Adrenal gland (tissue), 9 donors: ENCODE measurements at regions not wholly inside any gene's neighbourhood (a gene's known extent, or its start where the extent isn't known, plus 50 kb on each side); places are given as distances from the start of the nearest gene placed in this dataset.
"Not testable (repeated sequence)": the region's sequence is repeated elsewhere in the genome, so short reads cannot be mapped to it uniquely, and the experiment has no call there.

Experiments
- DNase-seq, 7 donors: peaks; one replicate each; pipeline ENCODE4 v3.0.0-alpha.2; 2019 to 2020
- H3K27ac ChIP-seq, 5 donors: fragments of 200-600 bp; sonication (generic) in 4 of 5; 1 replicate in 3 of 5; 2 replicates in 2 of 5; pipeline versions ENCODE4 v1.5.1 to v1.8.0; 2016 to 2020; ENCODE audit warnings: mild to moderate bottlenecking in 1 of 5
- H3K27me3 ChIP-seq: fragments of 200-600 bp; 2 replicates; pipeline ENCODE4 v1.8.0; 2021
- H3K36me3 ChIP-seq, 2 donors: fragments of 200-600 bp; replicated peaks in 1 of 2; 1 replicate in 1 of 2; 2 replicates in 1 of 2; pipeline versions ENCODE4 v1.5.1 to v1.8.0; 2018 to 2022
- H3K4me1 ChIP-seq, 2 donors: fragments of 200-600 bp; replicated peaks in 1 of 2; 1 replicate in 1 of 2; 2 replicates in 1 of 2; pipeline versions ENCODE4 v1.5.1 to v1.8.0; 2018 to 2021
- H3K4me3 ChIP-seq, 4 donors: fragments of 200-600 bp; sonication (generic) in 3 of 4; one replicate each; pipeline ENCODE4 v1.5.1; 2016 to 2018
- H3K9me3 ChIP-seq, 3 donors: fragments of 200-600 bp; sonication (generic) in 1 of 3; replicated peaks in 1 of 3; 1 replicate in 2 of 3; 2 replicates in 1 of 3; pipeline versions ENCODE4 v1.5.1 to v1.8.0; 2016 to 2021
- POLR2A ChIP-seq, 2 donors: fragments of 450-650 bp; IDR thresholded peaks; one replicate each; pipeline ENCODE4 v1.6.1; 2017; ENCODE audit warnings: antibody characterized with exemption in 2 of 2, mild to moderate bottlenecking in 2 of 2, moderate library complexity in 1 of 2
- WGBS, 4 donors: extraction: QIAGEN DNeasy Blood & Tissue Kit in 2 of 4; methylation state at CpG; one replicate each; pipeline versions ENCODE4 v1.1.5 to v1.1.7; 2013 to 2017; 5-methylcytosine and 5-hydroxymethylcytosine counted together
- intact Hi-C, 2 donors: fragments of 100-400 bp; cut with DNase I; formaldehyde crosslinking; loops; one replicate each; pipeline versions ENCODE4 v1.14.1 to v1.15.0; 2022 to 2023
- TF ChIP-seq, protein P1 (sequence below), 6 experiments: fragments of 450-650 bp in 4 of 6; fragments of 200-600 bp in 2 of 6; sonication (generic) in 1 of 6; IDR thresholded peaks; 1 replicate in 5 of 6; 2 replicates in 1 of 6; pipeline versions ENCODE4 v1.5.1 to v1.8.0; 2016 to 2021; ENCODE audit warnings: antibody characterized with exemption in 6 of 6, mild to moderate bottlenecking in 2 of 6, moderate library complexity in 1 of 6
- donor health status: healthy with polysubstance abuse.
- donor health status: Bipolar disorder and iron deficiency.
- donor health status: DM: yes; HTN: yes; CAD: no.
- donor health status: DM: no; HTN: no; CAD: no.
- donor health status: DM: no; HTN: no; CAD: no.

DNA sequence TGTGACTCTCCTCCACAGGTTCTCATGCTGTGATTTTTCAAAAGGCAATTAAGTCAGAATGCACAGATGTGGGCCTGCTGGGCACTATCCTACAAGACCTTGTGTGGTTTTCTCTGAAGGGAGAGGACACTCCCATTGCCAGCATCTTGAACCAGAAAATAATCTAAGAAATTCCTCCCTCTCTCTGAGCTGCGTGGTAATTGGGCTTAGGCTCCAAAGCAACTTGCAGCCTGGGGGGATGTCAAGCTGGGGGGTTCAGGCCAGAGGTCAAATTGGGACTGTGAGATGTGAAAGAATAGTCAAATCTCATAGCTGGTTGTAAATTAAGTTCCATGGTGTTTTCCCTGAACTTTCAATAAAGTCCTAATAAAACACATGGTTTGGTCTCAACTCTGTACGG is 350.6 kb upstream of the SLC7A11 start:
- 82 to 93% (median 89%) methylated on average over 2 of the region's 2 CpGs for WGBS, 4 donors
- Histone ChIP-seq H3K27me3 (no peaks in the 10 kb centered on the region), H3K9me3 (no peaks in the 10 kb centered on the region), H3K4me1 (no peaks in the 10 kb centered on the region), H3K27ac (no peak overlapping the region), H3K4me3 (no peak overlapping the region), H3K36me3 (no peaks in the 10 kb centered on the region)
- intact Hi-C loops: no loop called here
- TF ChIP-seq, protein P1, sequence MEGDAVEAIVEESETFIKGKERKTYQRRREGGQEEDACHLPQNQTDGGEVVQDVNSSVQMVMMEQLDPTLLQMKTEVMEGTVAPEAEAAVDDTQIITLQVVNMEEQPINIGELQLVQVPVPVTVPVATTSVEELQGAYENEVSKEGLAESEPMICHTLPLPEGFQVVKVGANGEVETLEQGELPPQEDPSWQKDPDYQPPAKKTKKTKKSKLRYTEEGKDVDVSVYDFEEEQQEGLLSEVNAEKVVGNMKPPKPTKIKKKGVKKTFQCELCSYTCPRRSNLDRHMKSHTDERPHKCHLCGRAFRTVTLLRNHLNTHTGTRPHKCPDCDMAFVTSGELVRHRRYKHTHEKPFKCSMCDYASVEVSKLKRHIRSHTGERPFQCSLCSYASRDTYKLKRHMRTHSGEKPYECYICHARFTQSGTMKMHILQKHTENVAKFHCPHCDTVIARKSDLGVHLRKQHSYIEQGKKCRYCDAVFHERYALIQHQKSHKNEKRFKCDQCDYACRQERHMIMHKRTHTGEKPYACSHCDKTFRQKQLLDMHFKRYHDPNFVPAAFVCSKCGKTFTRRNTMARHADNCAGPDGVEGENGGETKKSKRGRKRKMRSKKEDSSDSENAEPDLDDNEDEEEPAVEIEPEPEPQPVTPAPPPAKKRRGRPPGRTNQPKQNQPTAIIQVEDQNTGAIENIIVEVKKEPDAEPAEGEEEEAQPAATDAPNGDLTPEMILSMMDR (IDR thresholded peaks at IDR 0.05): no peak
- no peak for TF ChIP-seq POLR2A (IDR thresholded peaks at IDR 0.05)
- no peak for DNase-seq

DNA sequence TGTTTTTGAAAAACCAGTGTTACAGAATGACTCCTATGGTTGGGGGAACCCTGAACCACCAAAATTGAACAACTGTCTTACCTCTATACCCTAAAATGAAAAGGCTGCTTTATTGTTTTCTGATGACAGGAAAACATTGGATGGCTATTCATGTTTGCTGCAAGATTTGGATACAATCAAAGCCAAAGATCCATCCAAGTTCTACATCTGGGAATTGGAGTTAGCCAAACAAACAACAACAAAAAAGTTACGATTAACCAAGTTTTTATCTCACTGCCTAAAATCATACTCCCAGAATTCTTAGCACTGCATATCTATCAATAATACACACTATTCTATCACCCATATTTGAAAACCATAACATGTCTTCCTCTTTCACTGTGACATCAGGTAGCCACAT is 349.7 kb upstream of the SLC7A11 start:
- Histone ChIP-seq H3K36me3 (no peaks in the 10 kb centered on the region), H3K9me3 (no peaks in the 10 kb centered on the region), H3K4me1 (no peaks in the 10 kb centered on the region), H3K27ac (no peak overlapping the region), H3K27me3 (no peaks in the 10 kb centered on the region), H3K4me3 (no peak overlapping the region)
- 29 to 36% (median 34%) methylated on average over 1 of the region's 1 CpG for WGBS, 4 donors
- TF ChIP-seq, protein P1 (IDR thresholded peaks at IDR 0.05): no peak
- no peak for TF ChIP-seq POLR2A (IDR thresholded peaks at IDR 0.05)
- intact Hi-C loops: no loop called here
- no peak for DNase-seq

DNA sequence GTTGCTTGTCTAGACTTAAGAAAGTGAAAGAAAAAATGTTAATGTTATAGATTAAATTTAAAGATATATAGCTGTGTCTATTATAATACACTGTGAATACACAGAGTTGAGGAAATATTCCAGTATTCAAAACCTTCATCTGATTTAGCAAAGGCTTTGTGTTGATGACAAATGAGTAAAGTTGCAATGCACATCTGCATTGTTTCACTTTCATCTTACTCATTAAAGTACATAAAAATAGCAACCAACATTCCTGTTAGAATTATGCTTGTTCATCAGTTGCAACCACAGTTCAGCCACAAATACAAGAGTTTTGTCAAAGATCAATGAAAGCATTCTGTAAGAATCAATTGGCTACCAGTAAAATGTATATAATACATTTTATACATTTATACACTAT is 346.4 kb upstream of the SLC7A11 start:
- Histone ChIP-seq H3K4me1 (no peaks in the 10 kb centered on the region), H3K36me3 (no peaks in the 10 kb centered on the region), H3K4me3 (no peak overlapping the region), H3K27ac (no peak overlapping the region), H3K9me3 (no peaks in the 10 kb centered on the region), H3K27me3 (no peaks in the 10 kb centered on the region)
- no peak for DNase-seq
- intact Hi-C loops: no loop called here
- no peak for TF ChIP-seq POLR2A (IDR thresholded peaks at IDR 0.05)
- TF ChIP-seq, protein P1 (IDR thresholded peaks at IDR 0.05): no peak

GRCh38 chr4:138579146-138579545 is 337.0 kb upstream of the SLC7A11 start:
- DNase-seq: no peak
- TF ChIP-seq POLR2A (IDR thresholded peaks at IDR 0.05): no peak
- TF ChIP-seq, protein P1 (IDR thresholded peaks at IDR 0.05): no peak
- H3K9me3 ChIP-seq: peaks cover 0 to 7% (median 4%) of the 10 kb centered on the region in 3 donors
- no peak overlapping the region for H3K27ac ChIP-seq
- intact Hi-C loops: no loop called here
- no peaks in the 10 kb centered on the region for H3K4me1 ChIP-seq
- no peak overlapping the region for H3K4me3 ChIP-seq
- no peaks in the 10 kb centered on the region for H3K27me3 ChIP-seq
- 81 to 90% (median 84%) methylated on average over 2 of the region's 2 CpGs for WGBS, 4 donors
- H3K36me3 ChIP-seq: no peaks in the 10 kb centered on the region

DNA sequence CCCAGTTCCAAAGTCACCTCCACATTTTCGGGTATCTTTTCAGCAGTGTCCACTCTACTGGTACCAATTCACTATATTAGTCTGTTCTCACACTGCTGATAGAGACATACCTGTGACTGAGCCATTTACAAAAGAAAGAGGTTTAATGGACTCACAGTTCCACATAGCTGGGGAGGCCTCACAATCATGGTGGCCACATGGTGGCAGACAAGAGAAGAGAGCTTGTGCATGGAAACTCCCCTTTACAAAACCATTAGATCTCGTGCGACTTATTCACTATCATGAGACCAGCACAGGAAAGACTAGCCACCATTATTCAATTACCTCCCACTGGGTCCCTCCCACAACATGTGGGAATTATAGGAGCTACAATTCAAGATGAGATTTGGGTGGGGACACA is 335.7 kb upstream of the SLC7A11 start:
- H3K9me3 ChIP-seq, H3K4me1 ChIP-seq, H3K27me3 ChIP-seq, intact Hi-C loops, DNase-seq, H3K36me3 ChIP-seq, H3K4me3 ChIP-seq, H3K27ac ChIP-seq: not testable (repeated sequence)
- WGBS, 4 donors: 84 to 91% (median 86%) methylated on average over 3 of the region's 3 CpGs
